ENCODE measurements at regions not wholly inside any gene's neighbourhood (a gene's known extent, or its start where the extent isn't known, plus 50 kb on each side); places are given as distances from the start of the nearest gene placed in this dataset.

GRCh38 chr15:87401973-87402372, 854.6 kb downstream of the NTRK3 start:
- TF ChIP-seq EP300 (IDR thresholded peaks at IDR 0.05) = no peak
- TF ChIP-seq POLR2AphosphoS5 (IDR thresholded peaks at IDR 0.05) = no peak
- no peak for TF ChIP-seq CTCF (IDR thresholded peaks at IDR 0.05)
- TF ChIP-seq POLR2A (IDR thresholded peaks at IDR 0.05; ENCODE audit: low read depth) = no peak
- Histone ChIP-seq H3K9me3 (no peaks in the 10 kb centered on the region), H3K4me1 (no peaks in the 10 kb centered on the region), H3K27me3 (no peaks in the 10 kb centered on the region), H3K4me3 (no peak overlapping the region), H3K36me3 (no peaks in the 10 kb centered on the region), H3K27ac (replicated peaks in 1 of 4) (no peak overlapping the region)
- intact Hi-C loops (cut with DNase I) = no loop called here
- 71% methylated on average over 5 of the region's 5 CpGs for WGBS
- no peak for DNase-seq (ENCODE audit: extremely low spot score)

- Histone ChIP-seq H3K36me3 (no peaks in the 10 kb centered on the region), H3K9me3 (peaks cover 1 to 12% (median 9%) of the 10 kb centered on the region in 4 donors), H3K4me3 (no peak overlapping the region), H3K27ac (replicated peaks in 1 of 4) (no peak overlapping the region), H3K4me1 (no peaks in the 10 kb centered on the region), H3K27me3 (no peaks in the 10 kb centered on the region)
- intact Hi-C loops (cut with DNase I) = no loop called here
- 88% methylated on average over 3 of the region's 3 CpGs for WGBS
- DNase-seq (ENCODE audit: extremely low spot score) = no peak
- TF ChIP-seq CTCF (IDR thresholded peaks at IDR 0.05) (no peak), EP300 (IDR thresholded peaks at IDR 0.05) (no peak)
These were observed 861.9 kb downstream of the NTRK3 start for GRCh38 chr15:87394676-87395075.

GRCh38 chr15:87387766-87388165, 868.8 kb downstream of the NTRK3 start:
- TF ChIP-seq POLR2AphosphoS5 (IDR thresholded peaks at IDR 0.05) (no peak), EP300 (IDR thresholded peaks at IDR 0.05) (no peak), POLR2A (IDR thresholded peaks at IDR 0.05; ENCODE audit: low read depth) (no peak), CTCF (IDR thresholded peaks at IDR 0.05) (no peak)
- H3K36me3 ChIP-seq = no peaks in the 10 kb centered on the region
- WGBS = 87% methylated on average over 2 of the region's 2 CpGs
- H3K4me1 ChIP-seq = no peaks in the 10 kb centered on the region
- no peaks in the 10 kb centered on the region for H3K27me3 ChIP-seq
- peaks cover 0 to 4% (median 0%) of the 10 kb centered on the region in 4 donors for H3K9me3 ChIP-seq
- intact Hi-C loops (cut with DNase I) = no loop called here
- no peak overlapping the region for H3K27ac ChIP-seq (replicated peaks in 1 of 4)
- H3K4me3 ChIP-seq = no peak overlapping the region
- no peak for DNase-seq (ENCODE audit: extremely low spot score)

- Histone ChIP-seq H3K9me3 (peaks cover 0 to 10% (median 5%) of the 10 kb centered on the region in 4 donors), H3K36me3 (no peaks in the 10 kb centered on the region), H3K27me3 (no peaks in the 10 kb centered on the region), H3K4me3 (no peak overlapping the region), H3K4me1 (no peaks in the 10 kb centered on the region), H3K27ac (replicated peaks in 1 of 4) (no peak overlapping the region)
- WGBS = 80% methylated on average over 3 of the region's 3 CpGs
- TF ChIP-seq EP300 (IDR thresholded peaks at IDR 0.05) (no peak), POLR2A (IDR thresholded peaks at IDR 0.05; ENCODE audit: low read depth) (no peak), POLR2AphosphoS5 (IDR thresholded peaks at IDR 0.05) (no peak), CTCF (IDR thresholded peaks at IDR 0.05) (no peak)
- no peak for DNase-seq (ENCODE audit: extremely low spot score)
- intact Hi-C loops (cut with DNase I) = no loop called here
These were observed 882.2 kb downstream of the NTRK3 start for GRCh38 chr15:87374339-87374738.

- TF ChIP-seq EP300 (IDR thresholded peaks at IDR 0.05) = no peak
- TF ChIP-seq CTCF (IDR thresholded peaks at IDR 0.05) = no peak
- TF ChIP-seq POLR2A (IDR thresholded peaks at IDR 0.05; ENCODE audit: low read depth) = no peak
- no peak for TF ChIP-seq POLR2AphosphoS5 (IDR thresholded peaks at IDR 0.05)
- Histone ChIP-seq H3K4me3 (no peak overlapping the region), H3K36me3 (no peaks in the 10 kb centered on the region), H3K27me3 (no peaks in the 10 kb centered on the region), H3K9me3 (no peaks in the 10 kb centered on the region), H3K4me1 (no peaks in the 10 kb centered on the region), H3K27ac (replicated peaks in 1 of 4) (no peak overlapping the region)
- intact Hi-C loops (cut with DNase I) = no loop called here
- DNase-seq (ENCODE audit: extremely low spot score) = no peak
These were observed 887.3 kb downstream of the NTRK3 start for GRCh38 chr15:87369269-87369668.
